ENCODE measurements at regions not wholly inside any gene's neighbourhood (a gene's known extent, or its start where the extent isn't known, plus 50 kb on each side); places are given as distances from the start of the nearest gene placed in this dataset.

- DNase-seq: no peak
- no peaks in the 10 kb centered on the region for H3K9me3 ChIP-seq (ENCODE audit: control insufficient read depth in 2 of 3, insufficient read depth in 1 of 3, low read length in 3 of 3)
- no peak for TF ChIP-seq CTCF (IDR thresholded peaks at IDR 0.05; ENCODE audit: borderline replicate concordance, extremely low read depth, insufficient read depth)
- no peaks in the 10 kb centered on the region for H3K4me1 ChIP-seq (ENCODE audit: control insufficient read depth in 2 of 3, insufficient read depth in 2 of 3, low read depth in 1 of 3, low read length in 3 of 3)
- no peak overlapping the region for H3K9ac ChIP-seq (ENCODE audit: low read length in 3 of 3)
- intact Hi-C loops (cut with DNase I): no loop called here
- no peak overlapping the region for H3K27ac ChIP-seq (ENCODE audit: low read depth in 2 of 2, low read length in 2 of 2)
- H3K4me3 ChIP-seq (ENCODE audit: low read length in 3 of 3): no peak overlapping the region
- no peak for FAIRE-seq
- H3K36me3 ChIP-seq (ENCODE audit: control insufficient read depth in 2 of 3, insufficient read depth in 3 of 3, low read length in 3 of 3): no peaks in the 10 kb centered on the region
- H3K27me3 ChIP-seq (ENCODE audit: control insufficient read depth, insufficient read depth, low read length): no peaks in the 10 kb centered on the region
Observed at GRCh38 chr1:219387211-219387610, 213.5 kb downstream of the LYPLAL1 start.

- H3K4me1 ChIP-seq (ENCODE audit: control insufficient read depth in 2 of 3, insufficient read depth in 2 of 3, low read depth in 1 of 3, low read length in 3 of 3): no peaks in the 10 kb centered on the region
- H3K9ac ChIP-seq (ENCODE audit: low read length in 3 of 3): no peak overlapping the region
- no peaks in the 10 kb centered on the region for H3K36me3 ChIP-seq (ENCODE audit: control insufficient read depth in 2 of 3, insufficient read depth in 3 of 3, low read length in 3 of 3)
- no peak overlapping the region for H3K27ac ChIP-seq (ENCODE audit: low read depth in 2 of 2, low read length in 2 of 2)
- no peaks in the 10 kb centered on the region for H3K9me3 ChIP-seq (ENCODE audit: control insufficient read depth in 2 of 3, insufficient read depth in 1 of 3, low read length in 3 of 3)
- TF ChIP-seq CTCF (IDR thresholded peaks at IDR 0.05; ENCODE audit: borderline replicate concordance, extremely low read depth, insufficient read depth): peak; percentile 64
- FAIRE-seq (peak; percentile 21), DNase-seq (peak in 4 of 5 donors; percentile 51 to 70 (median 64))
- no peaks in the 10 kb centered on the region for H3K27me3 ChIP-seq (ENCODE audit: control insufficient read depth, insufficient read depth, low read length)
- H3K4me3 ChIP-seq (ENCODE audit: low read length in 3 of 3): no peak overlapping the region
- intact Hi-C loops (cut with DNase I): no loop called here
Observed at GRCh38 chr1:219385787-219386427, 212.2 kb downstream of the LYPLAL1 start.

- TF ChIP-seq CTCF (IDR thresholded peaks at IDR 0.05; ENCODE audit: borderline replicate concordance, extremely low read depth, insufficient read depth): no peak
- intact Hi-C loops (cut with DNase I): no loop called here
- Histone ChIP-seq H3K9ac (ENCODE audit: low read length in 3 of 3) (no peak overlapping the region), H3K27ac (ENCODE audit: low read depth in 2 of 2, low read length in 2 of 2) (no peak overlapping the region), H3K36me3 (ENCODE audit: control insufficient read depth in 2 of 3, insufficient read depth in 3 of 3, low read length in 3 of 3) (no peaks in the 10 kb centered on the region), H3K4me3 (ENCODE audit: low read length in 3 of 3) (no peak overlapping the region), H3K4me1 (ENCODE audit: control insufficient read depth in 2 of 3, insufficient read depth in 2 of 3, low read depth in 1 of 3, low read length in 3 of 3) (peaks cover 0 to 3% (median 0%) of the 10 kb centered on the region in 3 donors), H3K9me3 (ENCODE audit: control insufficient read depth in 2 of 3, insufficient read depth in 1 of 3, low read length in 3 of 3) (no peaks in the 10 kb centered on the region), H3K27me3 (ENCODE audit: control insufficient read depth, insufficient read depth, low read length) (no peaks in the 10 kb centered on the region)
- FAIRE-seq: no peak
- DNase-seq: no peak
Observed at GRCh38 chr1:219383281-219383680, 209.6 kb downstream of the LYPLAL1 start.

GRCh38 chr1:219381396-219381795 is 207.7 kb downstream of the LYPLAL1 start:
- DNase-seq (no peak), FAIRE-seq (no peak)
- intact Hi-C loops (cut with DNase I): no loop called here

More at GRCh38 chr1:219381396-219381795, 207.7 kb downstream of the LYPLAL1 start:
- no peaks in the 10 kb centered on the region for H3K36me3 ChIP-seq (ENCODE audit: control insufficient read depth in 2 of 3, insufficient read depth in 3 of 3, low read length in 3 of 3)
- H3K27ac ChIP-seq (ENCODE audit: low read depth in 2 of 2, low read length in 2 of 2): no peak overlapping the region
- peaks cover 0 to 3% (median 0%) of the 10 kb centered on the region in 3 donors for H3K4me1 ChIP-seq (ENCODE audit: control insufficient read depth in 2 of 3, insufficient read depth in 2 of 3, low read depth in 1 of 3, low read length in 3 of 3)
- no peak overlapping the region for H3K9ac ChIP-seq (ENCODE audit: low read length in 3 of 3)
- H3K27me3 ChIP-seq (ENCODE audit: control insufficient read depth, insufficient read depth, low read length): no peaks in the 10 kb centered on the region
- TF ChIP-seq CTCF (IDR thresholded peaks at IDR 0.05; ENCODE audit: borderline replicate concordance, extremely low read depth, insufficient read depth): no peak
- no peaks in the 10 kb centered on the region for H3K9me3 ChIP-seq (ENCODE audit: control insufficient read depth in 2 of 3, insufficient read depth in 1 of 3, low read length in 3 of 3)
- no peak overlapping the region for H3K4me3 ChIP-seq (ENCODE audit: low read length in 3 of 3)

All from kidney (tissue), 13 donors.